H1 (cell line): ENCODE measurements at regions not wholly inside any gene's neighbourhood (a gene's known extent, or its start where the extent isn't known, plus 50 kb on each side); places are given as distances from the start of the nearest gene placed in this dataset.

Source experiments
- CEBPB ChIP-seq: IDR thresholded peaks from 2 replicates; pipeline ENCODE4 v1.6.1; 2012; ENCODE audit warnings: low read depth, low read length
- CTCF ChIP-seq, 3 experiments: IDR thresholded peaks; 1 replicate in 2 of 3; 2 replicates in 1 of 3; pipeline versions ENCODE4 v1.5.1 to v1.6.1; 2011; ENCODE audit warnings: low read length in 3 of 3, mild to moderate bottlenecking in 3 of 3, inconsistent platforms in 2 of 3, low read depth in 1 of 3, moderate library complexity in 1 of 3; ENCODE audit not compliant: insufficient read depth in 1 of 3; ENCODE audit errors: control extremely low read depth in 1 of 3
- EP300 ChIP-seq, 2 experiments: IDR thresholded peaks; 1 replicate in 1 of 2; 2 replicates in 1 of 2; pipeline ENCODE4 v1.6.1; 2011 to 2012; ENCODE audit warnings: low read depth in 2 of 2, low read length in 2 of 2, mild to moderate bottlenecking in 2 of 2, borderline replicate concordance in 1 of 2, inconsistent platforms in 1 of 2, moderate library complexity in 1 of 2
- EZH2 ChIP-seq: fragments of 200-600 bp; sonication (generic); IDR thresholded peaks from 2 replicates; pipeline ENCODE4 v1.7.1; 2012; ENCODE audit warnings: low read depth, mild to moderate bottlenecking, moderate library complexity, low read length, inconsistent platforms; ENCODE audit not compliant: severe bottlenecking
- GABPA ChIP-seq: IDR thresholded peaks from 2 replicates; pipeline ENCODE4 v1.6.1; 2011; ENCODE audit warnings: mild to moderate bottlenecking, low read length, moderate library complexity, borderline replicate concordance; ENCODE audit not compliant: insufficient read depth
- POLR2A ChIP-seq, 2 experiments: IDR thresholded peaks; 1 replicate in 1 of 2; 2 replicates in 1 of 2; pipeline ENCODE4 v1.6.1; 2011; ENCODE audit warnings: low read depth in 2 of 2, low read length in 2 of 2, mild to moderate bottlenecking in 2 of 2; ENCODE audit errors: control extremely low read depth in 1 of 2
- POLR2AphosphoS5 ChIP-seq: IDR thresholded peaks from 2 replicates; pipeline ENCODE4 v1.6.1; 2011; ENCODE audit warnings: low read depth, low read length
- RFX5 ChIP-seq: IDR thresholded peaks from 2 replicates; pipeline ENCODE4 v1.6.1; 2011; ENCODE audit warnings: low read depth, low read length, improper control_type of control experiment, borderline replicate concordance
- RXRA ChIP-seq: IDR thresholded peaks from 2 replicates; pipeline ENCODE4 v1.6.1; 2011; ENCODE audit warnings: low read depth, mild to moderate bottlenecking, low read length, moderate library complexity; ENCODE audit not compliant: insufficient read depth
- SIN3A ChIP-seq, 2 experiments: IDR thresholded peaks in 1 of 2; conservative IDR thresholded peaks in 1 of 2; 2 replicates each; pipeline ENCODE4 v1.6.1; 2011 to 2012; ENCODE audit warnings: low read length in 2 of 2, improper control_type of control experiment in 1 of 2, low read depth in 1 of 2, mild to moderate bottlenecking in 1 of 2
- SP2 ChIP-seq: IDR thresholded peaks from 2 replicates; pipeline ENCODE4 v1.6.1; 2012; ENCODE audit warnings: mild to moderate bottlenecking, low read length, inconsistent platforms
- SP4 ChIP-seq: IDR thresholded peaks from 2 replicates; pipeline ENCODE4 v1.6.1; 2012; ENCODE audit warnings: low read length, inconsistent platforms

GRCh38 chr20:50450493-50450826 is 59.7 kb upstream of the PTPN1 start:
- TF ChIP-seq CEBPB (no peak), EP300 (IDR thresholded peaks at IDR 0.05; ENCODE audit: borderline replicate concordance in 1 of 2, low read depth in 2 of 2, low read length in 2 of 2) (no peak), SP4 (no peak), SP2 (no peak), POLR2AphosphoS5 (no peak), POLR2A (IDR thresholded peaks at IDR 0.05; ENCODE audit: control extremely low read depth in 1 of 2, low read depth in 2 of 2, low read length in 2 of 2) (no peak), RXRA (no peak), CTCF (IDR thresholded peaks at IDR 0.05; ENCODE audit: control extremely low read depth in 1 of 3, insufficient read depth in 1 of 3, low read depth in 1 of 3, low read length in 3 of 3) (no peak), SIN3A (conservative IDR thresholded peaks at IDR 0.05 in 1 of 2, IDR thresholded peaks at IDR 0.05 in 1 of 2; ENCODE audit: low read depth in 1 of 2, low read length in 2 of 2) (no peak), GABPA (no peak), RFX5 (no peak), EZH2 (no peak)
